ENCODE measurements at regions not wholly inside any gene's neighbourhood (a gene's known extent, or its start where the extent isn't known, plus 50 kb on each side); places are given as distances from the start of the nearest gene placed in this dataset.

DNA sequence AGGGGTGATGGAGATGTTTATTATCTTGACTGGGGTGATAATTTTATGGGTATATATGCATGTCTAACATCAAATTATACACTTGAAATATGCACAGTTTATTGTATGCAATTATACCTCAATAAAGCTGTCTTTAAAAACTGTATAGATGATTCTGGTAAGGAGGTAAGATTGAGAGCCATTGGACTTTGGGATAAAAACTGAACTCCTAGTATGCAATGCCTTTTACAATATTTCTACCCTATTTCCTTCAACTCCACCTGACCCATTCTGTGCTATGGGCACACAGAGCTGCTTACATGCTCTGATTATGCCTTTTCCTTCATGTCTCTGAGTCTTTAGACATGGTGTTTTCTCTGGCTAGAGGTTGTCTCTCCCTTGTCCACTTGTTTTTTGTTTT lies 63.9 kb upstream of the UGP2 start:
- no peak for TF ChIP-seq EP300 (IDR thresholded peaks at IDR 0.05)
- TF ChIP-seq, protein P1, sequence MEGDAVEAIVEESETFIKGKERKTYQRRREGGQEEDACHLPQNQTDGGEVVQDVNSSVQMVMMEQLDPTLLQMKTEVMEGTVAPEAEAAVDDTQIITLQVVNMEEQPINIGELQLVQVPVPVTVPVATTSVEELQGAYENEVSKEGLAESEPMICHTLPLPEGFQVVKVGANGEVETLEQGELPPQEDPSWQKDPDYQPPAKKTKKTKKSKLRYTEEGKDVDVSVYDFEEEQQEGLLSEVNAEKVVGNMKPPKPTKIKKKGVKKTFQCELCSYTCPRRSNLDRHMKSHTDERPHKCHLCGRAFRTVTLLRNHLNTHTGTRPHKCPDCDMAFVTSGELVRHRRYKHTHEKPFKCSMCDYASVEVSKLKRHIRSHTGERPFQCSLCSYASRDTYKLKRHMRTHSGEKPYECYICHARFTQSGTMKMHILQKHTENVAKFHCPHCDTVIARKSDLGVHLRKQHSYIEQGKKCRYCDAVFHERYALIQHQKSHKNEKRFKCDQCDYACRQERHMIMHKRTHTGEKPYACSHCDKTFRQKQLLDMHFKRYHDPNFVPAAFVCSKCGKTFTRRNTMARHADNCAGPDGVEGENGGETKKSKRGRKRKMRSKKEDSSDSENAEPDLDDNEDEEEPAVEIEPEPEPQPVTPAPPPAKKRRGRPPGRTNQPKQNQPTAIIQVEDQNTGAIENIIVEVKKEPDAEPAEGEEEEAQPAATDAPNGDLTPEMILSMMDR (IDR thresholded peaks at IDR 0.05), result no peak
- no peak for TF ChIP-seq JUN (IDR thresholded peaks at IDR 0.05)
- no peak for TF ChIP-seq RNF2 (IDR thresholded peaks at IDR 0.05; ENCODE audit: borderline replicate concordance, low read depth)
- no peak for TF ChIP-seq PHF8 (IDR thresholded peaks at IDR 0.05; ENCODE audit: borderline replicate concordance, low read depth)
- TF ChIP-seq ZSCAN20 (CRISPR knock-in tag; IDR thresholded peaks at IDR 0.05), result no peak
- no peak for TF ChIP-seq MAFK (IDR thresholded peaks at IDR 0.05; ENCODE audit: partially characterized antibody)
- no peak for TF ChIP-seq ZFP36 (IDR thresholded peaks at IDR 0.05; ENCODE audit: borderline replicate concordance, partially characterized antibody)
- TF ChIP-seq, protein P2, sequence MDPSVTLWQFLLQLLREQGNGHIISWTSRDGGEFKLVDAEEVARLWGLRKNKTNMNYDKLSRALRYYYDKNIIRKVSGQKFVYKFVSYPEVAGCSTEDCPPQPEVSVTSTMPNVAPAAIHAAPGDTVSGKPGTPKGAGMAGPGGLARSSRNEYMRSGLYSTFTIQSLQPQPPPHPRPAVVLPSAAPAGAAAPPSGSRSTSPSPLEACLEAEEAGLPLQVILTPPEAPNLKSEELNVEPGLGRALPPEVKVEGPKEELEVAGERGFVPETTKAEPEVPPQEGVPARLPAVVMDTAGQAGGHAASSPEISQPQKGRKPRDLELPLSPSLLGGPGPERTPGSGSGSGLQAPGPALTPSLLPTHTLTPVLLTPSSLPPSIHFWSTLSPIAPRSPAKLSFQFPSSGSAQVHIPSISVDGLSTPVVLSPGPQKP (IDR thresholded peaks at IDR 0.05; ENCODE audit: low read depth, low read length), result no peak
- TF ChIP-seq POLR2A (IDR thresholded peaks at IDR 0.05; ENCODE audit: low read length), result no peak
- TF ChIP-seq SREBF2 (IDR thresholded peaks at IDR 0.05), result no peak
- TF ChIP-seq KDM1A (IDR thresholded peaks at IDR 0.05; ENCODE audit: low read depth), result no peak
- TF ChIP-seq RCOR1 (IDR thresholded peaks at IDR 0.05; ENCODE audit: low read depth, low read length), result no peak
